ENCODE measurements at regions not wholly inside any gene's neighbourhood (a gene's known extent, or its start where the extent isn't known, plus 50 kb on each side); places are given as distances from the start of the nearest gene placed in this dataset.

- no peak for TF ChIP-seq CTBP1 (IDR thresholded peaks at IDR 0.05; ENCODE audit: borderline replicate concordance)
- no peak for TF ChIP-seq NFRKB (IDR thresholded peaks at IDR 0.05)
- no peak for TF ChIP-seq ELF4 (IDR thresholded peaks at IDR 0.05)
- no peak for TF ChIP-seq LEF1 (IDR thresholded peaks at IDR 0.05; ENCODE audit: borderline replicate concordance)
- TF ChIP-seq BHLHE40 (IDR thresholded peaks at IDR 0.05; ENCODE audit: borderline replicate concordance): no peak
- no peak for TF ChIP-seq TARDBP (IDR thresholded peaks at IDR 0.05)
- TF ChIP-seq FOXK2 (IDR thresholded peaks at IDR 0.05): no peak
- no peak for TF ChIP-seq SP1 (IDR thresholded peaks at IDR 0.05)
- TF ChIP-seq SUZ12 (IDR thresholded peaks at IDR 0.05): no peak
- TF ChIP-seq FOXA1 (IDR thresholded peaks at IDR 0.05): no peak
- TF ChIP-seq FOXM1 (IDR thresholded peaks at IDR 0.05; ENCODE audit: borderline replicate concordance): no peak
- TF ChIP-seq HDGF (IDR thresholded peaks at IDR 0.05; ENCODE audit: borderline replicate concordance): no peak
- ChIA-PET POLR2A (no interaction called here), CTCF (interaction anchor here (0.6 to 0.7 kb wide), 2 partner anchors 10 to 11 kb away, joined by 3 read pairs; no protein-coding TSS in a partner anchor)
- no peak for DNase-seq (ENCODE audit: extremely low spot score)
Measured at GRCh38 chr6:82017288-82017687, 230.3 kb downstream of the IBTK start.

- POLR2A ChIA-PET: no interaction called here
- no peak for DNase-seq (ENCODE audit: extremely low spot score)
- no peak for TF ChIP-seq NFRKB (IDR thresholded peaks at IDR 0.05)
- no peak for TF ChIP-seq L3MBTL2 (conservative IDR thresholded peaks at IDR 0.05)
- no peak for TF ChIP-seq HDGF (IDR thresholded peaks at IDR 0.05; ENCODE audit: borderline replicate concordance)
- TF ChIP-seq ARNT (IDR thresholded peaks at IDR 0.05): no peak
- no peak for TF ChIP-seq PKNOX1 (IDR thresholded peaks at IDR 0.05)
- no peak for TF ChIP-seq FOXM1 (IDR thresholded peaks at IDR 0.05; ENCODE audit: borderline replicate concordance)
- no peak for TF ChIP-seq ELF4 (IDR thresholded peaks at IDR 0.05)
- no peak for TF ChIP-seq FOXA1 (IDR thresholded peaks at IDR 0.05)
- no peak for TF ChIP-seq BHLHE40 (IDR thresholded peaks at IDR 0.05; ENCODE audit: borderline replicate concordance)
- no peak for TF ChIP-seq SUZ12 (IDR thresholded peaks at IDR 0.05)
- TF ChIP-seq FOXK2 (IDR thresholded peaks at IDR 0.05): no peak
- TF ChIP-seq ZNF384 (IDR thresholded peaks at IDR 0.05): no peak
- CTCF ChIA-PET: no interaction called here
Measured at GRCh38 chr6:82015526-82015925, 232.0 kb downstream of the IBTK start.

- ChIA-PET POLR2A (no interaction called here), CTCF (no interaction called here)
- TF ChIP-seq FOXM1 (IDR thresholded peaks at IDR 0.05; ENCODE audit: borderline replicate concordance) (no peak), ARNT (IDR thresholded peaks at IDR 0.05) (no peak), CTBP1 (IDR thresholded peaks at IDR 0.05; ENCODE audit: borderline replicate concordance) (no peak), FOXA1 (IDR thresholded peaks at IDR 0.05) (no peak), SP1 (IDR thresholded peaks at IDR 0.05) (no peak), HDGF (IDR thresholded peaks at IDR 0.05; ENCODE audit: borderline replicate concordance) (no peak), L3MBTL2 (conservative IDR thresholded peaks at IDR 0.05) (no peak), ZNF384 (IDR thresholded peaks at IDR 0.05) (no peak), LEF1 (IDR thresholded peaks at IDR 0.05; ENCODE audit: borderline replicate concordance) (no peak), TARDBP (IDR thresholded peaks at IDR 0.05) (no peak), SUZ12 (IDR thresholded peaks at IDR 0.05) (no peak), BHLHE40 (IDR thresholded peaks at IDR 0.05; ENCODE audit: borderline replicate concordance) (no peak), FOXK2 (IDR thresholded peaks at IDR 0.05) (no peak), PKNOX1 (IDR thresholded peaks at IDR 0.05) (no peak), NFRKB (IDR thresholded peaks at IDR 0.05) (no peak)
- no peak for DNase-seq (ENCODE audit: extremely low spot score)
Measured at GRCh38 chr6:82015043-82015442, 232.5 kb downstream of the IBTK start.

DNA sequence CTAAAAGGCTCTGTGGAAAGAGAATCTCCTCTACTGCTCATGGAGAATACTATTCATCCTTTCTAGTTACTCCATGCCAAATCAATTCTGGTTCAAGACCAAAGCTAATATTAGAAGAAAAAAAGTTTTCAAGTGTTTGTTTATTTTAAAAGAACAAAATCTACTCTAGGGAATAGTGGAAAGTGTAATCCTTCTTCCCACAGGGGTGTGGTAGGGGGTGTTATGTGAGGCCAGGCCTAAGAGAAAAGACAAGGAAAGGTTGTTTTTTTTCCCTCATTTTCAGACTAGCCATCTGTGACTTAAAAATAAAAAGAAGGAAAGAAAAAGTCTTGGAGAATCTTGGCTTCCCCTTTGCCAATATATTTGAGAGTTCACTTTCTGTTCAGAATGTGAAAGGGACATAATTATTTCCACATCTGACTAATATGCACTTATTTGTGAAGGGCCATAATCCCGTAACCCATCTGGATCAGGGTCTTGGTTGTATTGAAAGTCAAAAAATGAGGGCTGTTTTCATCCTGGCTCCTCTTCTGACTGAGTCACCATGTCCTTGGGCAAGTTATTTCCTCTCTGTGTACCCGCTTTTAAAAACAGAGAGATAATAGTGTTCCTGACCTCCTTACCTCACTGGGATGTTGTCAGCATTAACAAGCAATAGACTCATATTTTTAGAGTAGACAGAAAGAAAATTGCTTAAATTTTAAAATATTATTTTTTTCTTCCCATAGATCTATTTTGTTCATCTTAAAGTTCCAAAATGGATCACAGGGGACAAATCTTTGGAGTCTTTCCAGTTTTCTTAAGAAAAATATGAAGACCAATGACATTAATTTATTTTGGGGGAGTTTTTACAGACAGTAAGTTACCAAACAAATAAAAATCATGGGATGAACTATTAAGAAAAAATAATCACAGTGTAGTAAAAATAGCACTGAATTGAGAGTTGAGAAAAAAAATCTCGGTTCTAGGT, 233.7 kb downstream of the IBTK start:
- TF ChIP-seq CTBP1 (IDR thresholded peaks at IDR 0.05; ENCODE audit: borderline replicate concordance) (no peak), PKNOX1 (IDR thresholded peaks at IDR 0.05) (no peak), ELF4 (IDR thresholded peaks at IDR 0.05) (no peak)
- ChIA-PET CTCF (no interaction called here), POLR2A (no interaction called here)
- no peak for DNase-seq (ENCODE audit: extremely low spot score)

DNA sequence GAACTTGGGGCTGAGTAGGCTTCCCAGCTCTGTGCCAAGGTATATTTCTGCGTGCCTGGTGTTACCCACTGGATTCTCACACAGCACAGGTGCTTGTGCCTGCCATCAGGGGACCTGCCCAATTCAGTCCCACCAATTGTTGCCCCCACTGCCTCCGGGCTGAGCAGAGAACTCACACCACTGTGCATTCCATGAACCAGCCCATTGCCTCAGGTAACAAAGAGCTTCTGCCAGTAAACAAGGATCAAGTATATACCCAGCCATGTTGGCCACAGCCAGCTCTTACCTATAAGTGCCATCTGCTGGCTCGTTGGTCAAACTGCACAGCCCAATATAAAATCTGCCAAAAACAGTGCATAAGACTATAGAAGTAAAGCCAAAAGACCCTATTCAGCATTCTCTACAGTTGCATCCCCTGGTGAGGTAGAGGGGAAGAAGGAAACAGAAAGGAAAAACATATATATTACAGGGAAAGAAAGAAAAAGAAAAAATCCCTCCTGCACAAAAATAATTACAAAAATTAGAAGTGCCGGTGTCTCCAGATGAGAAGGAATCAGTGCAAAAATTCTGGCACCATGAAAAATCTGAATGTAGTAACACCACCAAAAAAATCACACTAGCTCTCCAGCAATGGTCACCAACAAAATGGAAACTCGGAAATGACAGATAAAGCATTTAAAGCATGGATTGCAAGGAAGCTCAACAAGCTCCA, 241.4 kb downstream of the IBTK start:
- TF ChIP-seq SP1 (IDR thresholded peaks at IDR 0.05) (no peak), NFRKB (IDR thresholded peaks at IDR 0.05) (no peak), SUZ12 (IDR thresholded peaks at IDR 0.05) (no peak), FOXM1 (IDR thresholded peaks at IDR 0.05; ENCODE audit: borderline replicate concordance) (no peak), ARNT (IDR thresholded peaks at IDR 0.05) (no peak), PKNOX1 (IDR thresholded peaks at IDR 0.05) (no peak), LEF1 (IDR thresholded peaks at IDR 0.05; ENCODE audit: borderline replicate concordance) (no peak), BHLHE40 (IDR thresholded peaks at IDR 0.05; ENCODE audit: borderline replicate concordance) (no peak), L3MBTL2 (conservative IDR thresholded peaks at IDR 0.05) (no peak), HDGF (IDR thresholded peaks at IDR 0.05; ENCODE audit: borderline replicate concordance) (no peak), ZNF384 (IDR thresholded peaks at IDR 0.05) (no peak), FOXA1 (IDR thresholded peaks at IDR 0.05) (no peak), CTBP1 (IDR thresholded peaks at IDR 0.05; ENCODE audit: borderline replicate concordance) (no peak)
- DNase-seq (ENCODE audit: extremely low spot score): peak; percentile 9
- CTCF ChIA-PET: interaction anchor here (0.7 to 0.9 kb wide), 2 partner anchors 11 to 89 kb away, joined by 3 to 4 read pairs; no protein-coding TSS in a partner anchor
- POLR2A ChIA-PET: no interaction called here
